ENCODE measurements at regions not wholly inside any gene's neighbourhood (a gene's known extent, or its start where the extent isn't known, plus 50 kb on each side); places are given as distances from the start of the nearest gene placed in this dataset.

GRCh38 chr21:43276811-43277210 is 108.0 kb downstream of the CRYAA start:
- Mint-ChIP-seq H3K9me3 (no peaks in the 10 kb centered on the region), H3K4me1 (peaks cover 6% of the 10 kb centered on the region), H3K36me3 (ENCODE audit: low read depth) (no peaks in the 10 kb centered on the region), H3K4me3 (no peak overlapping the region), H3K27ac (ENCODE audit: unreplicated experiment) (no peak overlapping the region), H3K27me3 (ENCODE audit: low read depth) (peaks cover 16% of the 10 kb centered on the region)
- DNase-seq (ENCODE audit: low read depth, low spot score), result no peak
- no peak for TF ChIP-seq CTCF (conservative IDR thresholded peaks at IDR 0.05)

GRCh38 chr21:43275421-43276211 is 106.8 kb downstream of the CRYAA start:
- no peak for DNase-seq (ENCODE audit: low read depth, low spot score)

GRCh38 chr21:43274946-43275310 is 106.1 kb downstream of the CRYAA start:
- Mint-ChIP-seq H3K27me3 (ENCODE audit: low read depth) (peaks cover 16% of the 10 kb centered on the region), H3K36me3 (ENCODE audit: low read depth) (no peaks in the 10 kb centered on the region), H3K4me3 (no peak overlapping the region), H3K4me1 (peaks cover 15% of the 10 kb centered on the region), H3K27ac (ENCODE audit: unreplicated experiment) (no peak overlapping the region), H3K9me3 (no peaks in the 10 kb centered on the region)
- no peak for TF ChIP-seq CTCF (conservative IDR thresholded peaks at IDR 0.05)
- DNase-seq (ENCODE audit: low read depth, low spot score), result no peak

More at GRCh38 chr21:43275421-43276211, 106.8 kb downstream of the CRYAA start:
- Mint-ChIP-seq H3K4me1 (peaks cover 10% of the 10 kb centered on the region), H3K27me3 (ENCODE audit: low read depth) (peaks cover 16% of the 10 kb centered on the region), H3K36me3 (ENCODE audit: low read depth) (no peaks in the 10 kb centered on the region), H3K4me3 (no peak overlapping the region), H3K27ac (ENCODE audit: unreplicated experiment) (no peak overlapping the region), H3K9me3 (no peaks in the 10 kb centered on the region)
- no peak for TF ChIP-seq CTCF (conservative IDR thresholded peaks at IDR 0.05)

GRCh38 chr21:43274022-43274945 is 105.5 kb downstream of the CRYAA start:
- Mint-ChIP-seq H3K27ac (ENCODE audit: unreplicated experiment) (no peak overlapping the region), H3K9me3 (no peaks in the 10 kb centered on the region), H3K4me3 (no peak overlapping the region), H3K4me1 (peaks cover 15% of the 10 kb centered on the region), H3K36me3 (ENCODE audit: low read depth) (no peaks in the 10 kb centered on the region), H3K27me3 (ENCODE audit: low read depth) (peaks cover 16% of the 10 kb centered on the region)
- no peak for TF ChIP-seq CTCF (conservative IDR thresholded peaks at IDR 0.05)
- no peak for DNase-seq (ENCODE audit: low read depth, low spot score)

- DNase-seq (ENCODE audit: low read depth, low spot score), result no peak
- H3K27ac Mint-ChIP-seq (ENCODE audit: unreplicated experiment), result no peak overlapping the region
- no peak overlapping the region for H3K4me3 Mint-ChIP-seq
- no peaks in the 10 kb centered on the region for H3K36me3 Mint-ChIP-seq (ENCODE audit: low read depth)
- peaks cover 15% of the 10 kb centered on the region for H3K4me1 Mint-ChIP-seq
- no peak for TF ChIP-seq CTCF (conservative IDR thresholded peaks at IDR 0.05)
- no peaks in the 10 kb centered on the region for H3K9me3 Mint-ChIP-seq
- H3K27me3 Mint-ChIP-seq (ENCODE audit: low read depth), result peaks cover 13% of the 10 kb centered on the region
Measured at GRCh38 chr21:43273708-43274021, 104.9 kb downstream of the CRYAA start.

Data from neural crest cell (in vitro differentiated cells).